Fibroblast of lung (primary cell): ENCODE measurements at regions not wholly inside any gene's neighbourhood (a gene's known extent, or its start where the extent isn't known, plus 50 kb on each side); places are given as distances from the start of the nearest gene placed in this dataset.

Experiments used
- DNase-seq, 2 donors: peaks; one replicate each; pipeline versions ENCODE4 v3.0.0 to v3.0.0-alpha.2; 2010; ENCODE audit warnings: low read depth in 2 of 2
- H2AFZ ChIP-seq: 2 replicates; pipeline ENCODE4 v1.5.1; 2012; ENCODE audit warnings: low read length, control low read depth, inconsistent platforms
- H3K27ac ChIP-seq: 2 replicates; pipeline ENCODE4 v1.5.1; 2011; ENCODE audit warnings: low read length, control low read depth; ENCODE audit not compliant: insufficient read depth
- H3K27me3 ChIP-seq: 2 replicates; pipeline ENCODE4 v1.5.1; 2011; ENCODE audit warnings: mild to moderate bottlenecking, low read length; ENCODE audit not compliant: control insufficient read depth, insufficient read depth
- H3K36me3 ChIP-seq: 2 replicates; pipeline ENCODE4 v1.5.1; 2011; ENCODE audit warnings: low read length; ENCODE audit not compliant: control insufficient read depth, insufficient read depth
- H3K4me1 ChIP-seq: 2 replicates; pipeline ENCODE4 v1.5.1; 2011; ENCODE audit warnings: low read length; ENCODE audit not compliant: control insufficient read depth, insufficient read depth; ENCODE audit errors: extremely low read depth
- H3K4me2 ChIP-seq: 2 replicates; pipeline ENCODE4 v1.5.1; 2011; ENCODE audit warnings: low read length, control low read depth; ENCODE audit not compliant: insufficient read depth; ENCODE audit errors: extremely low read depth
- H3K4me3 ChIP-seq, 4 experiments: fragments of 200-600 bp in 1 of 4; sonication (generic) in 1 of 4; replicated peaks in 1 of 4; 2 replicates each; pipeline ENCODE4 v1.5.1; 2011 to 2016; ENCODE audit warnings: low read length in 4 of 4, low read depth in 3 of 4, mild to moderate bottlenecking in 3 of 4, control low read depth in 2 of 4, inconsistent platforms in 1 of 4, mixed read lengths in 1 of 4; ENCODE audit not compliant: insufficient read depth in 1 of 4; ENCODE audit errors: control extremely low read depth in 1 of 4
- H3K79me2 ChIP-seq: 2 replicates; pipeline ENCODE4 v1.5.1; 2012; ENCODE audit warnings: mild to moderate bottlenecking, low read length, inconsistent platforms; ENCODE audit not compliant: control insufficient read depth, insufficient read depth
- H3K9ac ChIP-seq: 2 replicates; pipeline ENCODE4 v1.5.1; 2011; ENCODE audit warnings: mild to moderate bottlenecking, low read length, control low read depth; ENCODE audit not compliant: insufficient read depth
- H3K9me3 ChIP-seq: 2 replicates; pipeline ENCODE4 v1.5.1; 2012; ENCODE audit warnings: low read depth, low read length; ENCODE audit not compliant: control insufficient read depth, insufficient read depth
- H4K20me1 ChIP-seq: 2 replicates; pipeline ENCODE4 v1.5.1; 2011; ENCODE audit warnings: low read length; ENCODE audit not compliant: control insufficient read depth, insufficient read depth; ENCODE audit errors: extremely low read depth
- EZH2 ChIP-seq: IDR thresholded peaks from 2 replicates; pipeline ENCODE4 v1.5.1; 2012; ENCODE audit warnings: low read length, control low read depth, mild to moderate bottlenecking; ENCODE audit errors: missing control alignments
- TF ChIP-seq, protein P1 (sequence below), 2 donors: IDR thresholded peaks in 1 of 2; conservative IDR thresholded peaks in 1 of 2; 1 replicate in 1 of 2; 2 replicates in 1 of 2; pipeline ENCODE4 v1.5.1; 2011 to 2012; ENCODE audit warnings: low read length in 2 of 2, control low read depth in 1 of 2, inconsistent platforms in 1 of 2, low read depth in 1 of 2, mild to moderate bottlenecking in 1 of 2

DNA sequence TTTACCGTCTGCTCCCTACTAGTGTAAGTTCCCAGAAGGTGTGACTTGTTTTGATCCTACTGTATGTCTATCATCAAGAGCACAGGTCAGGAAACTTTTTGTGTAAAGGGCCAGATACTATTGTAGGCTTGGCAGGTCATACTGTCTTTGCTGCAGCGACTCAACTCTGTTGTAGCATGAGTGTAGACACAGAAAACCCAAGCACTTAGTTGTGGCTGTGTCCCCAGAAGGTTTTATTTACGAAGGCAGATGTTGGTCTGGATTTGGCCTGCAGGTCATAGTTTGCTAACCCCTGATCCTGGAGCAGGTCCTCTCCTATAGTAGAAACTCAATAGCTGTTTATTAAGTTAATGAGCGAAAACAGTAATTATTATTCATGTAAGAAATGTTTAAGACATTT lies 365.9 kb upstream of the B3GALT2 start:
- DNase-seq = no peak
- no peaks in the 10 kb centered on the region for H3K36me3 ChIP-seq

DNA sequence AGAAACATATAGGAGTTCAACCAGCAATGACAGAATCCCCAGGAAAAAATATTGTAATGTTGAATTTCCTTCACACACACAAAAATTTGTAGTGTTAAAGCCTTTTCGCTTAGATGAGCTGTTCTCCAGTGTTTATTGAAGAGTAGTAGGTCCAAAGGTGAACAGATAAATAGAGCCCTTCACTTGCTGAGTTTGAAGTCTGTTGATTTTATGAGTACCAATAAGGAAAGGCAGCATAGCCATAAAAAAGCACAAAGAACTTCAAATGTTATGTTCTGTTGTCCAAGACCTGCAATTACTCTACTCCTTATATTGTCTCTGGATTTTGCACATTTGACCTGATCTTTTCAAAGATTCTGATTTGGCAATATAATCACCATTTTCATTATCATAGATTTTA lies 362.7 kb upstream of the B3GALT2 start:
- Histone ChIP-seq H3K27ac (no peak overlapping the region), H2AFZ (no peak overlapping the region), H3K79me2 (no peaks in the 10 kb centered on the region), H4K20me1 (no peaks in the 10 kb centered on the region), H3K4me3 (no peak overlapping the region), H3K9me3 (no peaks in the 10 kb centered on the region), H3K4me1 (no peaks in the 10 kb centered on the region), H3K36me3 (no peaks in the 10 kb centered on the region), H3K27me3 (no peaks in the 10 kb centered on the region), H3K9ac (no peak overlapping the region), H3K4me2 (no peak overlapping the region)
- no peak for DNase-seq
- TF ChIP-seq, protein P1, sequence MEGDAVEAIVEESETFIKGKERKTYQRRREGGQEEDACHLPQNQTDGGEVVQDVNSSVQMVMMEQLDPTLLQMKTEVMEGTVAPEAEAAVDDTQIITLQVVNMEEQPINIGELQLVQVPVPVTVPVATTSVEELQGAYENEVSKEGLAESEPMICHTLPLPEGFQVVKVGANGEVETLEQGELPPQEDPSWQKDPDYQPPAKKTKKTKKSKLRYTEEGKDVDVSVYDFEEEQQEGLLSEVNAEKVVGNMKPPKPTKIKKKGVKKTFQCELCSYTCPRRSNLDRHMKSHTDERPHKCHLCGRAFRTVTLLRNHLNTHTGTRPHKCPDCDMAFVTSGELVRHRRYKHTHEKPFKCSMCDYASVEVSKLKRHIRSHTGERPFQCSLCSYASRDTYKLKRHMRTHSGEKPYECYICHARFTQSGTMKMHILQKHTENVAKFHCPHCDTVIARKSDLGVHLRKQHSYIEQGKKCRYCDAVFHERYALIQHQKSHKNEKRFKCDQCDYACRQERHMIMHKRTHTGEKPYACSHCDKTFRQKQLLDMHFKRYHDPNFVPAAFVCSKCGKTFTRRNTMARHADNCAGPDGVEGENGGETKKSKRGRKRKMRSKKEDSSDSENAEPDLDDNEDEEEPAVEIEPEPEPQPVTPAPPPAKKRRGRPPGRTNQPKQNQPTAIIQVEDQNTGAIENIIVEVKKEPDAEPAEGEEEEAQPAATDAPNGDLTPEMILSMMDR (conservative IDR thresholded peaks at IDR 0.05 in 1 of 2, IDR thresholded peaks at IDR 0.05 in 1 of 2; ENCODE audit: low read depth in 1 of 2, low read length in 2 of 2) = no peak
- no peak for TF ChIP-seq EZH2

More for the DNA sequence above, 365.9 kb upstream of the B3GALT2 start:
- no peak overlapping the region for H3K9ac ChIP-seq
- H4K20me1 ChIP-seq = no peaks in the 10 kb centered on the region
- H3K4me2 ChIP-seq = no peak overlapping the region
- no peak overlapping the region for H3K27ac ChIP-seq
- no peak overlapping the region for H2AFZ ChIP-seq
- no peak overlapping the region for H3K4me3 ChIP-seq
- H3K79me2 ChIP-seq = no peaks in the 10 kb centered on the region
- no peaks in the 10 kb centered on the region for H3K27me3 ChIP-seq
- H3K4me1 ChIP-seq = no peaks in the 10 kb centered on the region
- no peak for TF ChIP-seq EZH2
- TF ChIP-seq, protein P1 (conservative IDR thresholded peaks at IDR 0.05 in 1 of 2, IDR thresholded peaks at IDR 0.05 in 1 of 2; ENCODE audit: low read depth in 1 of 2, low read length in 2 of 2) = no peak
- no peaks in the 10 kb centered on the region for H3K9me3 ChIP-seq

DNA sequence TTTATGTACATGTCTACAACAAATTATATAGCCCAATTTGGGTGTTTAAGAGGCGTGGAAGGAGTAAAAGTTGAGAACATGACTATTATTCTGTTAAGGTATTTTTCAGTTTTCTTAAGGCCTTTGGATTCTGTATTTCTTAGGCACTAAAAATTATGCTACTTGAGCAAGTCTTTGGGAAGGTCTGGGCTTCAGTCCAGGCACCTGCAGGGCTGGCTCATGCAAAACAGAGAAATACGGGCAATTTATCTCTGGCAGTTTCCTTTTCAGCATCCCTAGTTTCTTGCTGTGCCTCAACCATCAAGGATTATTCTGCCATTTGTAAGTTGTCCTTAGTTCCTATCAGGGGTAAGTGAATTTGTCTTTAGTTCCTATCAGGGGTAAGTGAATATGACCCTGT lies 358.8 kb upstream of the B3GALT2 start:
- DNase-seq = peak in 1 of 2 donors; percentile 6
- Histone ChIP-seq H2AFZ (no peak overlapping the region), H3K4me1 (no peaks in the 10 kb centered on the region), H3K9ac (no peak overlapping the region), H3K36me3 (no peaks in the 10 kb centered on the region), H3K4me3 (no peak overlapping the region), H3K27me3 (no peaks in the 10 kb centered on the region), H4K20me1 (no peaks in the 10 kb centered on the region), H3K27ac (no peak overlapping the region), H3K9me3 (no peaks in the 10 kb centered on the region), H3K4me2 (no peak overlapping the region), H3K79me2 (no peaks in the 10 kb centered on the region)
- TF ChIP-seq, protein P1 (conservative IDR thresholded peaks at IDR 0.05 in 1 of 2, IDR thresholded peaks at IDR 0.05 in 1 of 2; ENCODE audit: low read depth in 1 of 2, low read length in 2 of 2) = no peak
- TF ChIP-seq EZH2 = no peak
